ENCODE measurements at regions not wholly inside any gene's neighbourhood (a gene's known extent, or its start where the extent isn't known, plus 50 kb on each side); places are given as distances from the start of the nearest gene placed in this dataset.

DNA sequence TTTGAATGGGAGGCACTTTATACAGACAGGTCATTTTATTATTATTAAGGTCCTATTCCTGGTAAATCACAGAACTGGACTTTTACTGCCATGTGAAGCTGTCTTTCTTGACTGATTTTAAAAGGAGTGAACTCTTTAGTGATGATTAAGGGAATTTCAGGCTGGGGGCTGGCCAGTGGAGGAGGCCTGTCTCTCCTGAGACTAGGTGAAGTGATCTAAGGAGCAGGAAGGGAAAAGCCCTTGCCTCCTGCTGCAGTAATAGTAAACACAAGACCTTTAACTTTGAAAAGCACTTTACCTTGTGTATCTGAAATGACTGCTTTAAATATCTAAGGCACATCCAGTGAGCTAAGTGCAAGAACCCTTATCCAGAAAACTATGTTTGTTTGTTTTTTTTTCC, 118.0 kb upstream of the SPAG17 start:
- no peak for TF ChIP-seq POLR2A (IDR thresholded peaks at IDR 0.05)
- TF ChIP-seq, protein P1, sequence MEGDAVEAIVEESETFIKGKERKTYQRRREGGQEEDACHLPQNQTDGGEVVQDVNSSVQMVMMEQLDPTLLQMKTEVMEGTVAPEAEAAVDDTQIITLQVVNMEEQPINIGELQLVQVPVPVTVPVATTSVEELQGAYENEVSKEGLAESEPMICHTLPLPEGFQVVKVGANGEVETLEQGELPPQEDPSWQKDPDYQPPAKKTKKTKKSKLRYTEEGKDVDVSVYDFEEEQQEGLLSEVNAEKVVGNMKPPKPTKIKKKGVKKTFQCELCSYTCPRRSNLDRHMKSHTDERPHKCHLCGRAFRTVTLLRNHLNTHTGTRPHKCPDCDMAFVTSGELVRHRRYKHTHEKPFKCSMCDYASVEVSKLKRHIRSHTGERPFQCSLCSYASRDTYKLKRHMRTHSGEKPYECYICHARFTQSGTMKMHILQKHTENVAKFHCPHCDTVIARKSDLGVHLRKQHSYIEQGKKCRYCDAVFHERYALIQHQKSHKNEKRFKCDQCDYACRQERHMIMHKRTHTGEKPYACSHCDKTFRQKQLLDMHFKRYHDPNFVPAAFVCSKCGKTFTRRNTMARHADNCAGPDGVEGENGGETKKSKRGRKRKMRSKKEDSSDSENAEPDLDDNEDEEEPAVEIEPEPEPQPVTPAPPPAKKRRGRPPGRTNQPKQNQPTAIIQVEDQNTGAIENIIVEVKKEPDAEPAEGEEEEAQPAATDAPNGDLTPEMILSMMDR (IDR thresholded peaks at IDR 0.05): no peak
